HepG2 (cell line): ENCODE measurements at regions not wholly inside any gene's neighbourhood (a gene's known extent, or its start where the extent isn't known, plus 50 kb on each side); places are given as distances from the start of the nearest gene placed in this dataset.

ENCODE experiments used
- ATAC-seq: fragments of 200-7000 bp; cut with Tn5 transposase; 3 replicates; pipeline ENCODE4 v1.9.1; 2020; ENCODE audit warnings: mild to moderate bottlenecking, moderate library complexity
- BruUV-seq: library from RNA; stranded (reverse); fragments of 400-500 nt; replicated peaks from 2 replicates; lab custom pipeline; 2021; lab: Mats Ljungman, UMichigan
- CTCF ChIA-PET: fragments of 300-600 bp; formaldehyde crosslinking; extraction: SDS; loops from one replicate; lab custom pipeline; 2021; ENCODE audit warnings: low total read pairs, inconsistent platforms, low intra/inter-chr PET ratio; lab: Yijun Ruan, JAX
- POLR2A ChIA-PET: fragments of 350-600 bp; sonication (Branson Sonifier 250); formaldehyde crosslinking; loops from one replicate; lab custom pipeline; 2020; ENCODE audit warnings: antibody characterized with exemption, inconsistent platforms; lab: Yijun Ruan, JAX
- DNase-seq: peaks from one replicate; pipeline ENCODE4 v3.0.0-alpha.2; 2015; ENCODE audit warnings: low spot score
- FAIRE-seq: peaks from 3 replicates; lab custom pipeline; 2011; peaks lifted over from hg19 to GRCh38; lab: Jason Lieb, UNC
- H2AFZ ChIP-seq: one replicate; pipeline ENCODE4 v1.6.1; 2011; ENCODE audit warnings: low read length, inconsistent platforms
- H3K27ac ChIP-seq: fragments of 300-600 bp; 3 replicates; pipeline ENCODE4 v1.8.0; 2011; ENCODE audit warnings: mixed run types, mild to moderate bottlenecking, mixed read lengths, low read length, inconsistent platforms; ENCODE audit not compliant: insufficient read depth; ENCODE audit errors: extremely low read length
- H3K27me3 ChIP-seq, 2 experiments: fragments of 200-600 bp in 1 of 2; 2 replicates in 1 of 2; 3 replicates in 1 of 2; pipeline versions ENCODE4 v1.6.0 to v1.8.0; 2011; ENCODE audit warnings: low read length in 2 of 2, mild to moderate bottlenecking in 2 of 2, moderate library complexity in 2 of 2, inconsistent platforms in 1 of 2; ENCODE audit not compliant: insufficient read depth in 2 of 2, control insufficient read depth in 1 of 2
- H3K36me3 ChIP-seq, 2 experiments: fragments of 200-600 bp in 1 of 2; replicated peaks in 1 of 2; 2 replicates in 1 of 2; 3 replicates in 1 of 2; pipeline versions ENCODE4 v1.5.1 to v1.8.0; 2011; ENCODE audit warnings: low read length in 2 of 2, inconsistent platforms in 1 of 2; ENCODE audit not compliant: insufficient read depth in 2 of 2, control insufficient read depth in 1 of 2
- H3K4me1 ChIP-seq: 2 replicates; pipeline ENCODE4 v1.5.1; 2012; ENCODE audit warnings: low read length, inconsistent platforms; ENCODE audit not compliant: insufficient read depth
- H3K4me2 ChIP-seq: 2 replicates; pipeline ENCODE4 v1.6.0; 2011; ENCODE audit warnings: low read depth, low read length, inconsistent platforms
- H3K4me3 ChIP-seq, 3 experiments: fragments of 200-600 bp in 1 of 3; sonication (generic), shearing (Covaris generic) in 1 of 3; replicated peaks in 1 of 3; 2 replicates each; pipeline ENCODE4 v1.5.1; 2011 to 2016; ENCODE audit warnings: low read length in 3 of 3, inconsistent platforms in 2 of 3, low read depth in 2 of 3, mild to moderate bottlenecking in 2 of 3, control low read depth in 1 of 3, mixed read lengths in 1 of 3; ENCODE audit not compliant: insufficient read depth in 1 of 3
- H3K79me2 ChIP-seq: one replicate; pipeline ENCODE4 v1.6.1; 2011; ENCODE audit warnings: low read length, inconsistent platforms; ENCODE audit not compliant: insufficient read depth
- H3K9ac ChIP-seq: 2 replicates; pipeline ENCODE4 v1.6.0; 2011; ENCODE audit warnings: mild to moderate bottlenecking, low read depth, low read length, inconsistent platforms; ENCODE audit not compliant: insufficient read depth
- H3K9me3 ChIP-seq: 2 replicates; pipeline ENCODE4 v1.5.1; 2012; ENCODE audit warnings: mild to moderate bottlenecking, low read length
- H4K20me1 ChIP-seq: 2 replicates; pipeline ENCODE4 v1.6.0; 2011; ENCODE audit warnings: inconsistent platforms, mild to moderate bottlenecking, low read length, moderate library complexity; ENCODE audit not compliant: insufficient read depth
- ARNT ChIP-seq: fragments of 450-650 bp; IDR thresholded peaks from 2 replicates; pipeline ENCODE4 v1.6.1; 2017
- EP300 ChIP-seq, 3 experiments: sonication (generic) in 1 of 3; formaldehyde crosslinking in 1 of 3; IDR thresholded peaks; 2 replicates each; pipeline versions ENCODE4 v1.5.1 to v1.6.1; 2011 to 2020; ENCODE audit warnings: low read depth in 2 of 3, low read length in 2 of 3, borderline replicate concordance in 1 of 3, improper control_type of control experiment in 1 of 3, mild to moderate bottlenecking in 1 of 3, missing genetic modification reagents in 1 of 3, moderate library complexity in 1 of 3
- EZH2 ChIP-seq: conservative IDR thresholded peaks from 2 replicates; pipeline ENCODE4 v1.6.1; 2012; ENCODE audit warnings: mild to moderate bottlenecking, low read depth, low read length, moderate library complexity
- HNF1B ChIP-seq: sonication (generic); formaldehyde crosslinking; IDR thresholded peaks from 2 replicates; pipeline ENCODE4 v1.5.1; 2020; ENCODE audit warnings: mild to moderate bottlenecking, moderate library complexity, missing genetic modification reagents
- HNRNPH1 ChIP-seq: fragments of 200-400 bp; formaldehyde crosslinking; optimal IDR thresholded peaks from 2 replicates; pipeline ENCODE3; 2017; ENCODE audit warnings: mild to moderate bottlenecking, low read depth, low read length
- KLF6 ChIP-seq: IDR thresholded peaks from 2 replicates; pipeline ENCODE4 v1.8.0; 2016; ENCODE audit warnings: missing biosample characterization, missing genetic modification reagents
- MBNL3 ChIP-seq: fragments of 250-450 bp; sonication (Bioruptor Pico); conservative IDR thresholded peaks from 2 replicates; pipeline ENCODE4 v1.8.0; 2022; ENCODE audit warnings: mild to moderate bottlenecking, inconsistent platforms
- MEIS1 ChIP-seq: sonication (generic); formaldehyde crosslinking; IDR thresholded peaks from 2 replicates; pipeline ENCODE4 v1.9.0; 2021; ENCODE audit warnings: mild to moderate bottlenecking, missing genetic modification reagents, moderate library complexity, borderline replicate concordance
- MIER3 ChIP-seq: IDR thresholded peaks from 2 replicates; pipeline ENCODE4 v1.6.1; 2016; ENCODE audit warnings: missing compliant biosample characterization, borderline replicate concordance
- MZF1 ChIP-seq: sonication (generic); formaldehyde crosslinking; IDR thresholded peaks from 2 replicates; pipeline ENCODE4 v1.8.1; 2023; ENCODE audit warnings: mild to moderate bottlenecking, missing genetic modification reagents, borderline replicate concordance
- SIN3B ChIP-seq: fragments of 150-350 bp; IDR thresholded peaks from 2 replicates; pipeline ENCODE4 v1.6.1; 2014; ENCODE audit warnings: low read length
- TFDP1 ChIP-seq: IDR thresholded peaks from 2 replicates; pipeline ENCODE4 v1.6.1; 2016; ENCODE audit warnings: missing compliant biosample characterization, missing genetic modification reagents, borderline replicate concordance
- ZBTB20 ChIP-seq: sonication (generic); formaldehyde crosslinking; IDR thresholded peaks from 2 replicates; pipeline ENCODE4 v1.8.1; 2023; ENCODE audit warnings: missing genetic modification reagents, low read depth, mild to moderate bottlenecking, borderline replicate concordance
- ZBTB39 ChIP-seq: sonication (generic); formaldehyde crosslinking; IDR thresholded peaks from 2 replicates; pipeline ENCODE4 v1.5.0; 2020; ENCODE audit warnings: missing genetic modification reagents
- ZFP36 ChIP-seq: fragments of 150-350 bp; IDR thresholded peaks from 2 replicates; pipeline ENCODE4 v1.6.1; 2018; ENCODE audit warnings: borderline replicate concordance, low read length, low read depth; ENCODE audit not compliant: partially characterized antibody
- ZMYM2 ChIP-seq: sonication (generic); formaldehyde crosslinking; IDR thresholded peaks from 2 replicates; pipeline ENCODE4 v1.8.0; 2022; ENCODE audit warnings: mild to moderate bottlenecking, missing genetic modification reagents
- ZNF160 ChIP-seq: sonication (generic); formaldehyde crosslinking; IDR thresholded peaks from 2 replicates; pipeline ENCODE4 v1.8.0; 2022; ENCODE audit warnings: mild to moderate bottlenecking, inconsistent platforms, missing genetic modification reagents
- ZNF709 ChIP-seq: sonication (generic); formaldehyde crosslinking; IDR thresholded peaks from 2 replicates; pipeline ENCODE4 v1.5.0; 2020; ENCODE audit warnings: mild to moderate bottlenecking, missing genetic modification reagents
- ZNF746 ChIP-seq: sonication (generic); formaldehyde crosslinking; IDR thresholded peaks from 2 replicates; pipeline ENCODE4 v1.8.0; 2022; ENCODE audit warnings: mild to moderate bottlenecking, missing genetic modification reagents
- ZNF883 ChIP-seq: sonication (generic); formaldehyde crosslinking; IDR thresholded peaks from 2 replicates; pipeline ENCODE4 v1.5.1; 2020; ENCODE audit warnings: mild to moderate bottlenecking, missing genetic modification reagents; ENCODE audit errors: not compliant biosample characterization
- ZNF891 ChIP-seq: sonication (generic); formaldehyde crosslinking; IDR thresholded peaks from 2 replicates; pipeline ENCODE4 v1.5.0; 2020; ENCODE audit warnings: mild to moderate bottlenecking, missing genetic modification reagents
- WGBS: methylation state at CpG from one replicate; pipeline ENCODE4 v1.1.6; 2017; ENCODE audit warnings: low lambda C conversion rate; 5-methylcytosine and 5-hydroxymethylcytosine counted together
- in situ Hi-C: cut with HindIII; loops from 2 replicates; pipeline ENCODE4 v1.10.0; 2017; ENCODE audit warnings: low pct_unique_long_range_greater_than_20kb; ENCODE audit not compliant: extremely low pct_ligation_motif_present
- intact Hi-C: fragments of 100-400 bp; cut with micrococcal nuclease; formaldehyde crosslinking; loops from one replicate; pipeline ENCODE4 v1.10.0; 2022; ENCODE audit not compliant: unreplicated experiment

DNA sequence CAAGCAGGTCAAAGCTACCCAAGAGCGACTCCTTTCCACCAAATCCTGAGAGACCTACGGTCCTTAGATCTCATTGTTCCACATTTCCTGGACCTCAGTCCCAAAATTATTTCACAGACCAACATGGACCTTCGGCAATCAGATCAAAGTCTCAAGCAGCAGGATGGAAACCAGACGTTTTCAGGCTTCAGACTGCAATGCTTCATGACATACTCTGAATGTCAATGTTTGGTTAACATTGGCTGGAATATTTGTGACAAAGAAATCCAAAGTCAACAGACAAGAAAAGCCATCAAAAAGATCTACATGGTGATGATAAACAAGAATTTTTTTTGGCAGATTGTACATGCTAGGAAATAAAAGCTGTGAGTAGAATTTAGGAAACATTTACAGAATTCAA is 1057.3 kb downstream of the ADGRL2 start (continued):
- TF ChIP-seq ZNF883 (CRISPR knock-in tag) (no peak), ZNF891 (CRISPR knock-in tag) (no peak), ZNF709 (CRISPR knock-in tag) (no peak), ZNF160 (CRISPR knock-in tag) (no peak), MZF1 (CRISPR knock-in tag) (no peak), ARNT (no peak), MBNL3 (CRISPR knock-in tag) (no peak), EZH2 (no peak), ZNF746 (CRISPR knock-in tag) (no peak)

DNA sequence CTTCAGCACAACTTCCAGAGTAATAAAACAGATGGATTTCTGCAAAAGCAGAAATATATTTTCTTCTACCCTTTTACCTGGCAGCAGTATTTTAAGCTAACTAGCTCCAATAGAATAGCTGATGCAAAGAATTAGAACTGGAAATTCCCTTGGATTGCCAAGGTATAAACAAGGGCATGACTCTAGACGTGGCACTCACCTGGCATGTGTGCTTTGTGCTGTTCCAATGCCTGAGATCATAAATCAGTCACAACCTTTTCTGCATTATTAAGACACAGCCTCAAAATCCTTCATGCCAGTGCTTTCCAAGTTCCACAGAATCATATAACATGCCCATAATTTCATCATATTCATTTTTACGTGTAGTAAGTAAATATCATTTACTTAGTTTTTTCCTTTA is 1048.7 kb downstream of the ADGRL2 start:
- Histone ChIP-seq H3K9ac (no peak overlapping the region), H3K4me2 (no peak overlapping the region), H3K79me2 (no peaks in the 10 kb centered on the region), H3K4me3 (no peak overlapping the region), H4K20me1 (no peaks in the 10 kb centered on the region), H3K4me1 (no peaks in the 10 kb centered on the region), H3K9me3 (peaks cover 60% of the 10 kb centered on the region), H3K27ac (no peak overlapping the region), H3K27me3 (no peaks in the 10 kb centered on the region), H3K36me3 (no peaks in the 10 kb centered on the region), H2AFZ (no peak overlapping the region)
- no peak for ATAC-seq
- ChIA-PET CTCF (no interaction called here), POLR2A (no interaction called here)
- no TSS peak for BruUV-seq
- no peak for DNase-seq
- intact Hi-C loops, result no loop called here
- in situ Hi-C loops, result no loop called here
- FAIRE-seq, result no peak
- WGBS, result 12% methylated on average over 2 of the region's 2 CpGs
- no peak for TF ChIP-seq TFDP1 (CRISPR knock-in tag)
- no peak for TF ChIP-seq EP300 (IDR thresholded peaks at IDR 0.05; ENCODE audit: low read depth in 2 of 2, low read length in 2 of 2)
- TF ChIP-seq EP300 (CRISPR knock-in tag; IDR thresholded peaks at IDR 0.05; ENCODE audit: borderline replicate concordance), result no peak
- no peak for TF ChIP-seq ZNF883 (CRISPR knock-in tag)
- no peak for TF ChIP-seq KLF6 (CRISPR knock-in tag)
- no peak for TF ChIP-seq ZBTB39 (CRISPR knock-in tag)
- TF ChIP-seq SIN3B, result no peak
- TF ChIP-seq HNRNPH1, result no peak
- no peak for TF ChIP-seq ZBTB20
- TF ChIP-seq HNF1B (CRISPR knock-in tag), result no peak
- no peak for TF ChIP-seq MIER3
- TF ChIP-seq ZMYM2 (CRISPR knock-in tag), result no peak
- TF ChIP-seq ZFP36, result no peak
- TF ChIP-seq MEIS1 (CRISPR knock-in tag), result no peak
